GM12892 (cell line): ENCODE measurements at regions not wholly inside any gene's neighbourhood (a gene's known extent, or its start where the extent isn't known, plus 50 kb on each side); places are given as distances from the start of the nearest gene placed in this dataset.

Source experiments
- POLR2A ChIP-seq: IDR thresholded peaks from 2 replicates; pipeline ENCODE4 v1.6.1; 2011; ENCODE audit warnings: low read depth, low read length, control low read depth
- POLR2AphosphoS5 ChIP-seq: IDR thresholded peaks from 2 replicates; pipeline ENCODE4 v1.6.1; 2011; ENCODE audit warnings: low read depth, low read length, control low read depth
- TAF1 ChIP-seq: IDR thresholded peaks from 2 replicates; pipeline ENCODE4 v1.6.1; 2011; ENCODE audit warnings: low read depth, mild to moderate bottlenecking, control low read depth, low read length, borderline replicate concordance

- TF ChIP-seq POLR2A, result no peak
- TF ChIP-seq POLR2AphosphoS5, result no peak
- TF ChIP-seq TAF1, result no peak
These were observed 259.6 kb upstream of the PIK3C3 start for GRCh38 chr18:41695441-41695840.
